Cardiac muscle cell (in vitro differentiated cells and primary cell): ENCODE measurements at regions not wholly inside any gene's neighbourhood (a gene's known extent, or its start where the extent isn't known, plus 50 kb on each side); places are given as distances from the start of the nearest gene placed in this dataset.

Source experiments
- DNase-seq, 2 donors: peaks; one replicate each; pipeline versions ENCODE4 v3.0.0 to v3.0.0-alpha.2; 2010 to 2017; ENCODE audit warnings: low read depth in 1 of 2, low spot score in 1 of 2
- H3K27ac ChIP-seq: fragments of 200-600 bp; sonication (generic); 2 replicates; pipeline ENCODE4 v1.5.1; 2016
- H3K27me3 ChIP-seq: fragments of 200-600 bp; sonication (generic); 2 replicates; pipeline ENCODE4 v1.6.0; 2016; ENCODE audit warnings: control low read depth
- H3K36me3 ChIP-seq: fragments of 200-600 bp; sonication (generic); 2 replicates; pipeline ENCODE4 v1.5.1; 2016; ENCODE audit warnings: control low read depth
- H3K4me1 ChIP-seq: fragments of 200-600 bp; sonication (generic); 2 replicates; pipeline ENCODE4 v1.8.1; 2017; ENCODE audit warnings: low read depth, mild to moderate bottlenecking, mixed run types
- H3K4me3 ChIP-seq: fragments of 200-600 bp; sonication (generic); 2 replicates; pipeline ENCODE4 v1.5.1; 2016; ENCODE audit warnings: mild to moderate bottlenecking
- H3K9me3 ChIP-seq: fragments of 200-600 bp; sonication (generic); 2 replicates; pipeline ENCODE4 v1.5.1; 2017; ENCODE audit warnings: low read depth, mild to moderate bottlenecking, control low read depth
- TF ChIP-seq, protein P1 (sequence below): IDR thresholded peaks from 2 replicates; pipeline ENCODE4 v1.5.1; 2012; ENCODE audit warnings: low read depth, mild to moderate bottlenecking, low read length

DNA sequence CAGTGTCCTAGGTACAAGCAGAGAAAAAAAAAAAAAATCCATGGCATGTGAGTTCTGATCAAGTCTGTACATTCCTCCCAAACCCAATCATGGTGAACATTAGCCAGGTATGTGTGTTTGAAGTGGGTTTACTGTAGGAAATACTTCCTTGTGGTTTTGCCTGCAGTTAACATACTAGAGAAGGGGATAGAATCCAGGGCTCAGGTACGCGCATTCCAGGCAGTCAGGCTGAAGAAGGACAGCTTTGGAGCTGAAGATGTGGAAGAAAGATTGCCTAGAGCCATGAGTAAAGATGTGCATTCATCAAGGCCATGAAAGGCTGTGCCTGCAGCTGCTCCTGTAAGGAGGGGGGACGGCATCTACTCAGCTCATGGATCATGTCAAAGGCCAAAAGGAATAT, 88.2 kb upstream of the NTF3 start:
- Histone ChIP-seq H3K36me3 (no peaks in the 10 kb centered on the region), H3K4me3 (no peak overlapping the region), H3K9me3 (no peaks in the 10 kb centered on the region), H3K4me1 (peaks cover 1% of the 10 kb centered on the region), H3K27me3 (no peaks in the 10 kb centered on the region), H3K27ac (no peak overlapping the region)
- no peak for DNase-seq
- TF ChIP-seq, protein P1, sequence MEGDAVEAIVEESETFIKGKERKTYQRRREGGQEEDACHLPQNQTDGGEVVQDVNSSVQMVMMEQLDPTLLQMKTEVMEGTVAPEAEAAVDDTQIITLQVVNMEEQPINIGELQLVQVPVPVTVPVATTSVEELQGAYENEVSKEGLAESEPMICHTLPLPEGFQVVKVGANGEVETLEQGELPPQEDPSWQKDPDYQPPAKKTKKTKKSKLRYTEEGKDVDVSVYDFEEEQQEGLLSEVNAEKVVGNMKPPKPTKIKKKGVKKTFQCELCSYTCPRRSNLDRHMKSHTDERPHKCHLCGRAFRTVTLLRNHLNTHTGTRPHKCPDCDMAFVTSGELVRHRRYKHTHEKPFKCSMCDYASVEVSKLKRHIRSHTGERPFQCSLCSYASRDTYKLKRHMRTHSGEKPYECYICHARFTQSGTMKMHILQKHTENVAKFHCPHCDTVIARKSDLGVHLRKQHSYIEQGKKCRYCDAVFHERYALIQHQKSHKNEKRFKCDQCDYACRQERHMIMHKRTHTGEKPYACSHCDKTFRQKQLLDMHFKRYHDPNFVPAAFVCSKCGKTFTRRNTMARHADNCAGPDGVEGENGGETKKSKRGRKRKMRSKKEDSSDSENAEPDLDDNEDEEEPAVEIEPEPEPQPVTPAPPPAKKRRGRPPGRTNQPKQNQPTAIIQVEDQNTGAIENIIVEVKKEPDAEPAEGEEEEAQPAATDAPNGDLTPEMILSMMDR: no peak

- peaks cover 4% of the 10 kb centered on the region for H3K4me1 ChIP-seq
- no peak overlapping the region for H3K27ac ChIP-seq
- no peak overlapping the region for H3K4me3 ChIP-seq
- H3K27me3 ChIP-seq: no peaks in the 10 kb centered on the region
- no peak for DNase-seq
- no peaks in the 10 kb centered on the region for H3K9me3 ChIP-seq
- TF ChIP-seq, protein P1: no peak
- H3K36me3 ChIP-seq: no peaks in the 10 kb centered on the region
Measured at GRCh38 chr12:5344131-5344530, 87.8 kb upstream of the NTF3 start.

GRCh38 chr12:5345534-5345933, 86.4 kb upstream of the NTF3 start:
- H3K4me1 ChIP-seq: peaks cover 4% of the 10 kb centered on the region
- no peaks in the 10 kb centered on the region for H3K27me3 ChIP-seq
- TF ChIP-seq, protein P1: no peak

GRCh38 chr12:5348057-5348456, 83.9 kb upstream of the NTF3 start:
- peaks cover 4% of the 10 kb centered on the region for H3K4me1 ChIP-seq
- no peak overlapping the region for H3K4me3 ChIP-seq
- TF ChIP-seq, protein P1: no peak
- H3K9me3 ChIP-seq: no peaks in the 10 kb centered on the region
- H3K27ac ChIP-seq: no peak overlapping the region
- H3K27me3 ChIP-seq: no peaks in the 10 kb centered on the region
- DNase-seq: no peak
- no peaks in the 10 kb centered on the region for H3K36me3 ChIP-seq

More at GRCh38 chr12:5345534-5345933, 86.4 kb upstream of the NTF3 start:
- Histone ChIP-seq H3K9me3 (no peaks in the 10 kb centered on the region), H3K36me3 (no peaks in the 10 kb centered on the region), H3K4me3 (no peak overlapping the region), H3K27ac (no peak overlapping the region)
- no peak for DNase-seq

DNA sequence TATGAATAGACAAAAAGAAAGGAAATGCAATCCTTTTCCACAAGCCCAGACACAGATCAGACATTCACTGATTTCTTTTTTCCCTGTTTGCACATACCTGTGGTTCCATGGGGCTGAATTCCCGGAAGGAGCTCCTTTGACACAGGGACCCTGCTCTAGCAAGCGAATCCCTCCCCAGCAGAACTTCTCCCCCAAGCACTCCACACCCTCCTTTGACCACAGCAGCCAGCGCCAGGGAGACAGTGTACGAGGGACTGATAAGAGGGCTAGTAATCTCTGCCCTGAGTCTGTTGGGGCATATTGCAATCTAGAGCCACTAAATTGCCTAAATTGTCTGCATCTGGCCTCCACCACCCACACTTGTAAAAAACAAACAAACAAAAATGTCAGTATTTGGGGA, 83.4 kb upstream of the NTF3 start:
- Histone ChIP-seq H3K27ac (no peak overlapping the region), H3K4me1 (peaks cover 4% of the 10 kb centered on the region), H3K4me3 (no peak overlapping the region), H3K36me3 (no peaks in the 10 kb centered on the region), H3K27me3 (no peaks in the 10 kb centered on the region), H3K9me3 (no peaks in the 10 kb centered on the region)
- TF ChIP-seq, protein P1: no peak
- peak in 1 of 2 donors; percentile 26 for DNase-seq
